Breast epithelium (tissue), 3 donors: ENCODE measurements at regions not wholly inside any gene's neighbourhood (a gene's known extent, or its start where the extent isn't known, plus 50 kb on each side); places are given as distances from the start of the nearest gene placed in this dataset.

ENCODE experiments used
- POLR2A ChIP-seq: fragments of 450-650 bp; IDR thresholded peaks from one replicate; pipeline ENCODE4 v1.6.1; 2016; ENCODE audit warnings: antibody characterized with exemption, mild to moderate bottlenecking, moderate library complexity
- TF ChIP-seq, protein P1 (sequence below), 3 donors: fragments of 450-650 bp; IDR thresholded peaks; one replicate each; pipeline ENCODE4 v1.5.1; 2016 to 2017; ENCODE audit warnings: antibody characterized with exemption in 3 of 3, mild to moderate bottlenecking in 3 of 3, moderate library complexity in 3 of 3

DNA sequence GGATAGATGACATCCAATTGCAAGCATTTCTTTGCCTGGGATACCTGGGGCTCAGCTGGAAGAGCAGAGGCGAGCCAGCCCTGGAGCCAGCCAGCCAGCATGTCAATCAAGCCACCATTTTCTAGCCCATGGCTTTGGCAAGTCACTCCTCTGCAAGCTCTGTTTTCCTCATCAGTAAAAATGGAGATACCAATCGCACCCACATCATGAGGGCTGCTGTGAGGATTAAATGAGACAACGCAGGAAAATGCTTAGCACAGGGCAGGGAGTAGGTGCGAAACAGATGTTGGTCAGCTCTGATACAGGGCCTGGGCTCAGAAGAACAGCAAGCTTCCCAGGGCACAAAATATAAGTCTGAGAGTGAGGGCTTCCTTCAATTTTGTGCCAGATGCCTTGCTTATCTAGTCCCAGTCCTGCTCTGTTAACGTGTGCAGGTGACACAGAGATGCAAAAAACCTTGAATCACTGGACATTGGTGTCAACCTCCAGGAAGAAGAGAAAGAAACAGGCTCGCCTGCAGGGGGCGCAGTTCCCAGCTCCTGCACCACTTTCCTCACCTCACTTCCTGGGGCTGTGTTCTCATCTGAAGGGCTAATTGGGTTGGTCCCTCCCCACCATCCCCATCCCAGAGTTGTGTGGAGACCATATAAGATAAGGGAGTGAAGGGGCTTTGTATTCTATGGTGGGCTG, 72.8 kb upstream of the CACUL1 start:
- TF ChIP-seq, protein P1, sequence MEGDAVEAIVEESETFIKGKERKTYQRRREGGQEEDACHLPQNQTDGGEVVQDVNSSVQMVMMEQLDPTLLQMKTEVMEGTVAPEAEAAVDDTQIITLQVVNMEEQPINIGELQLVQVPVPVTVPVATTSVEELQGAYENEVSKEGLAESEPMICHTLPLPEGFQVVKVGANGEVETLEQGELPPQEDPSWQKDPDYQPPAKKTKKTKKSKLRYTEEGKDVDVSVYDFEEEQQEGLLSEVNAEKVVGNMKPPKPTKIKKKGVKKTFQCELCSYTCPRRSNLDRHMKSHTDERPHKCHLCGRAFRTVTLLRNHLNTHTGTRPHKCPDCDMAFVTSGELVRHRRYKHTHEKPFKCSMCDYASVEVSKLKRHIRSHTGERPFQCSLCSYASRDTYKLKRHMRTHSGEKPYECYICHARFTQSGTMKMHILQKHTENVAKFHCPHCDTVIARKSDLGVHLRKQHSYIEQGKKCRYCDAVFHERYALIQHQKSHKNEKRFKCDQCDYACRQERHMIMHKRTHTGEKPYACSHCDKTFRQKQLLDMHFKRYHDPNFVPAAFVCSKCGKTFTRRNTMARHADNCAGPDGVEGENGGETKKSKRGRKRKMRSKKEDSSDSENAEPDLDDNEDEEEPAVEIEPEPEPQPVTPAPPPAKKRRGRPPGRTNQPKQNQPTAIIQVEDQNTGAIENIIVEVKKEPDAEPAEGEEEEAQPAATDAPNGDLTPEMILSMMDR (IDR thresholded peaks at IDR 0.05): no peak
- no peak for TF ChIP-seq POLR2A
